HG02588 (cell line): ENCODE measurements at regions not wholly inside any gene's neighbourhood (a gene's known extent, or its start where the extent isn't known, plus 50 kb on each side); places are given as distances from the start of the nearest gene placed in this dataset.
"Not testable (repeated sequence)": the region's sequence is repeated elsewhere in the genome, so short reads cannot be mapped to it uniquely, and the experiment has no call there.

Experiments
- ATAC-seq: cut with Tn5 transposase; IDR thresholded peaks from one replicate; pipeline ENCODE4 v1.9.1; 2021; ENCODE audit warnings: mild to moderate bottlenecking, moderate library complexity; ENCODE audit not compliant: unreplicated experiment

DNA sequence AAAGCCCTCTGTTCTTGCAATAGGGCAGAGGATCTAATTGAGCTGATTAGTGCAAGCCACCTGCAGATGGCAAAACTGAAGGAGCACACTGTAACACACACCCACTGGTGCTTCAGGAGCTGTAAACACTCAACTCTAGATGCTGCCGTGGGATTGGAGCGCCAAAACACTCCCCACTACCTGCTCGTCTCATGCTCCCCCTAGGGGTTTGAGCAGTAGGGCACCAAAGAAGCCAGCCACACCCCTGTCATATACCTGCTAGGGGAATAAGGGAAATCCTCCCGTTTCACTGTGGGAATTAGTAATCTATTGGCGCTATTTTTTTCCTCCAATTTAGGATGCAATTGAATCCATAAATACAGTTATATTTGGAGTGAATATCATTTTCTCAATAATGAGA is 360.2 kb downstream of the GLUD2 start:
- no peak for ATAC-seq

DNA sequence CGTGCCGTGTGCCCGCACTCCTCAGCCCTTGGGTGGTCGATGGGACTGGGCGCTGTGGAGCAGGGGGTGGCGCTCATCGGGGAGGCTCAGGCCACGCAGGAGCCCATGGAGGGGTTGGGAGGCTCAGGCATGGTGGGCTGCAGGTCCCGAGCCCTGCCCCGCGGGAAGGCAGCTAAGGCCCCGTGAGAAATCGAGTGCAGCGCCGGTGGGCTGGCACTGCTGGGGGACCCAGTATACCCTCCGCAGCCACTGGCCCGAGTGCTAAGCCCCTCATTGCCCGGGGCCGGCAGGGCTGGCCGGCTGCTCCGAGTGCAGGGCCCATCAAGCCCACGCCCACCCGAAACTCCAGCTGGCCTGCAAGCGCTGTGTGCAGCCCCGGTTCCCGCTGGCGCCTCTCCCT is 384.1 kb downstream of the GLUD2 start:
- not testable (repeated sequence) for ATAC-seq

DNA sequence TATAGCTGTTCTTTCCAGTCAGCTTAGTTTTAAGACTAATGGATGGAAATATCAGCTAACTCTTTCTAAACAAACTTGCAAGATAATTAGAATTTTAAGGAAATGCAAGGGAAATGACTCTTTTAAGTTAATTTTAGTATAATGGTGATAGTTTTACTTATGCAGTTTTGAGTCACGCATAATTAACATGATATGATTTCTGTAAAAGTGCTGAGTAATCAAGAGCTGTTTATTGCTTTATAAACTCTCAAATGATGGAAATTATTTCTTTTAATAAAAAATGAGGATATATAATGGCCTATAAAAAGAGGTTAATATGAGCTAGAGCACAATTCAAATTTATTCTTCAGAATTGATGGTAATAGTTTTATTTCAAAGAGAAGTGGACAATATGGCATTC is 385.9 kb downstream of the GLUD2 start:
- ATAC-seq: no peak

DNA sequence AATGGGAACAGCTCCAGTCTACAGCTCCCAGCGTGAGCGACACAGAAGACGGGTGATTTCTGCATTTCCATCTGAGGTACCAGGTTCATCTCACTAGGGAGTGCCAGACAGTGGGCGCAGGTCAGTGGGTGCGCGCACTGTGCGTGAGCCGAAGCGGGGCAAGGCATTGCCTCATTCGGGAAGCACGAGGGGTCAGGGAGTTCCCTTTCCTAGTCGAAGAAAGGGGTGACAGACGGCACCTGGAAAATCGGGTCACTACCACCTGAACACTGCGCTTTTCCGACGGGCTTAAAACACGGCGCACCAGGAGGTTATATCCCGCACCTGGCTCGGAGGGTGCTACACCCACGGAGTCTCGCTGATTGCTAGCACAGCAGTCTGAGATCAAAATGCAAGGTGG is 390.3 kb downstream of the GLUD2 start:
- ATAC-seq: not testable (repeated sequence)

DNA sequence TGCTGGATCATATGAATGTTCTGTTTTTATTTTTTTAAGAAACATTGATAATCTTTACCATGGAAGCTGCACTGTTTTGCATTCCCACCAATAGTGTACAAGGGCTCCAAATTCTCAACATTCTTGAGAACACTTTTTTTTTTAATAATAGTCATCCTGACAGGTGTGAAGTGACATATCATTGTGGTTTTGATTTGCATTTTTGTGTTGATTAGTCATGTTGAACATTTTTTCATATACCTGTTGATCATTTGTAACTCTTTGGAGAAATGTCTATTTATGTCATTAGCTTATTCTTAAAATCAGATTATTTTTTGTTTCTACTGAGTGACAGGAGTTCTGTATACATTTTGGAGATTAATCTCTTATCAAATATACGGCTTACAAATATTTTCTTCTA is 408.5 kb downstream of the GLUD2 start:
- ATAC-seq: no peak

DNA sequence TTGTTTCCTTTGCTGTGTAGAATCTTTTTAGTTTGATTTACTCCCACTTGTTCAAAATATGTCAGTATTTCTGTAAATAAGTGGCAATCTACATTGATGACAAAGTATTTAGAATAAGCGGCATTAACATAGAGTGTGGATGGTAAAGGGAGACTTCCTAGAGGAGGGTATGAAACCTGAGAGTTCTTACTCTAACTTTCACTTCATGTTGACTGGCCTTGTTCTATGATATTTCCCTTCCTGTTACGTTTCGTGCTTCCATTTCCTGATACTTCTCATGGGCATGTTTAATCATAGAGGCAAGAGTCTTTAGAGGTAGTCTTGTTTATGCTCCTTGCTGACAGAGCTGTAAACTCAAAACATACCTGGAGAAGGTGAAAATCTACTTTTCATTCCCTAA is 408.9 kb downstream of the GLUD2 start:
- peak; percentile 94 for ATAC-seq

DNA sequence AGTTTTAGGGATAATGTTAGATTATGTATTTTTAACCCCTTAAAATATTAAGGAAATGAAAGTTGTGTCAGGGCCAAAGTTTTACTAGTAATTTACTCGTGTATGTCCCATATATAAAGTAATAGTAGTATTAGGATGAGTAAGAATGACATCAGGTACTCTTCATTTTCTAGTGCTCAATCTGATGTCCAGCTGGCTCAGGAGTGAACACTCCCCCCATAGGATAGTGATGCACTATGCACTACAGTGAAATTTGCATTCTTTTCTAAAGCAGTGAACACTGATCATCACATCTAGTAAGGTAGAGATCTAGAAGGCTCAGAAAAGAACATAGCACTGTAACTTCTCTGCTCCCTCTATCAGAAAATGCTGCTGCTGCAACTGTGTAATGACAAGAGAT is 409.7 kb downstream of the GLUD2 start:
- no peak for ATAC-seq

DNA sequence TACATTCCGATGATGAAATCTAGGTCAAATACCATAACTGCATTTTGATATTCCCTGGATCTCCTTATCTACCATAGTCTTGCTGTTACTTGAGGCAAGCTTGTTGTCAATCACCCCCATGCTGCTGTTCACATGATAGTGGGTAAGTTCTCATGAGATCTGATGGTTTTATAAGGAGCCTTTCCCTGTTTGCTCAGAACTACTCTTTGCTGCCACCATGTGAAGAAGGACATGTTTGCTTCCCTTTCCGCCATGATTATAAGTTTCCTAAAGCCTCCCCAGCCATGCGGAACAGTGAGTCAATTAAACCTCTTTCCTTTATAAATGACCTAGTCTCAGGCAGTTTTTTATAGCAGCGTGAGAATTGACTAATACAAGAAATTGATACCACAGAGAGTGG is 432.0 kb downstream of the GLUD2 start:
- ATAC-seq: no peak

DNA sequence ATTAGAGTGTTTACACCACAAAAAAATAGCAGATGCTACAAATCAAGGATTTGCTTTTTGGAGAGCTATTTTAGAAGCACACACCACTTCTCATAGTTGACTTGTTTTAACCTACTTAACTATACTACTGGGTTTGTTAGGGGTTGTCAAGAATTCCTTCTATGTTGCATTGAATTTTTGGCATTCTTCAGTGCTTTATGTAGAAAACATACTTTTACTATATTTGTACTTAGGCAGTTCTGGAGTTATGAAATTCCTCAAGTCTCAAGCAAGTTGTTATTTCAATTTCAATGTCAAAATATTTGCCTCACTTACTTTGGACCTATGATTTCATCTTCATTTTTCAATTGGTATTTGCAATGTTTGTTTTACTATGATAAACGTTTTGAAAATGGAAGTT is 449.6 kb downstream of the GLUD2 start:
- no peak for ATAC-seq

DNA sequence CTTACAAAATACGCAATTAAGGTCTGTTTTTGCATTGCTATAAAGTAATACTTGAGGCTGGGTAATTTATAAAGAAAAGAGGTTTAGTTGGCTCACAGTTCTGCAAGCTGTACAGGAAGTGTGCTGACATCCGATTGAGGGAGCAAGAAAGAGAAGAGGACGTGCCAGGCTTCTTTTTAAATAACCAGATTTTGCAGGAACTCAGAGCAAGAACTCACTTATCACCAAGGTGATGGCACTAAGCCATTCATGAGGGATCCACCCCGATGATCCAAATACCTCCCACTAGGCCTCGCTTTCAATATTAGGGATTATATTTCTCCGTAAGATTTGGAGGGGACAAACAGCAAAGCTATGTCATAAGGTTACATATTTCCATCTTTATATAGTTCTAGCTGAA is 456.7 kb downstream of the GLUD2 start:
- ATAC-seq: no peak

DNA sequence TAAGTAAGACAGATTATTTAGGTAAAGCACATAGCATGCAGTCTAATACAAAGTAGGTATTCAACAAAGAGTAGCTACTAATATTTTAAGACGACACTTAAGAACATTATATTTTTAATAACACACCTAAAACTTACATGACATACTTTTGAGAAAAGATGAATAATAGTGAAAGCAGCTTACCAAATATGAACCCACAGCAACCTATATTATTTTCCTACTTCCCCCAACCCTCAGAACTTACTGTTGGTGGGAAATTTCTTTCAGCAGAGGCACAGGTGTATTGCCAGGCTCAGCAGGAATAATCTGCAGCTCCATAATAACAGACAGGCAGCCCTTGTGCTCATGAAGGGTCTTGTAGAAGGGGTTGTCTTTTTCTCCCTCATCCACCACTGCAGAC is 498.9 kb downstream of the GLUD2 start:
- no peak for ATAC-seq

DNA sequence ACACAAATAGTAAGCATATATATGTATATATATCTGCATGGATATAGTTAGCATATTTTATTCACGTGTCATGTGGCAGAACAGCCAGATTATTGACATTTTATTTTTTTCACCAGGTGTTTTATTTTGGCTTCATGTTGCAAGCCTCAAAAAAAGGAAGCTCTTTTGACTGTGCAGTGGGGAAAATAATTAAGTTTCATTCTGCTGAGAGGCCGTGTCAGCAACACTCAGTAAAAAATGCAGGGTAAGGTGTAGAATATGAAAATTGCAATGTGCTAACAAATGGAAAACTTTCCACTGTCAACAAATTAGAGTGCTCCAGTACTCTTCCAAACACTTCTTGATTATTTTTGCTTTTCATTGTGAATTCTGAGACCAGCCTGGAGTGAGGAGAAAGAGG is 511.5 kb downstream of the GLUD2 start:
- no peak for ATAC-seq

DNA sequence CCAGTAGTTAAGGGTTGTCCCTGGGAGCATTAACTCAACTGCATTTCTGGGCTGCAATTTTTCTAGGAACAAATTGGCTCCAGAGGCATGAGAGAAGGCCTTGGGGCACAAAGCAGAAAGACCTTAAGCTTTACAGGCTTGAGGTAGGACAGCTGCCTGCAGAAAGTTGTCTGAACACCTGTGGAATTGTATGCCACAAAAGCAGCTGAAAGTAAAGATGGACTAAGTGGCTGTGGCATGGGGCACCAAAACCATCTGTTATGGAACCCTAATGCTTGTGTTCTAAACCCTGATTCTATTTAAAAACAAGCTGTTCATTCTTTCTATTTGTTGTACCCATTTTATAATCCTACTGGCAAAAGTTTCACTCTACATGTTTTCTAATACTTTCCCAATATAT is 515.2 kb downstream of the GLUD2 start:
- no peak for ATAC-seq

DNA sequence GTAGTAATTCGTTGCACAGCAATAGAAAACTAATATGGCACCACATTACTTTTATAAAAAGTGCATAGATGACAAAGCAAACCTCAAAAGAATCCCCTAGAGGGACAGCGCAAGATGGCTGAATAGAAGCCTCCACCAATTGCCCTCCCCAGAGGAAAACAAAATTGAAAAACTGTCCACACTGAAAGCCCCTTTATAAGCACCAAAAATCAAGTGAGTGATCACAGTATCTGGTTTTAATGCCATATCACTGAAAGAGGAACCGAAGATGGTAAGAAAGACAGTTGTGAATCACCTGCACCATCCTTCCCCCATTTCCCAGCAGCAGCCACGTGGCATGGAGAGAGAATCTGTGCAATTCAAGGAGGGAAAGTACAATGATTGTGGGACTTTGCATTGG is 522.2 kb downstream of the GLUD2 start:
- peak; percentile 68 for ATAC-seq

DNA sequence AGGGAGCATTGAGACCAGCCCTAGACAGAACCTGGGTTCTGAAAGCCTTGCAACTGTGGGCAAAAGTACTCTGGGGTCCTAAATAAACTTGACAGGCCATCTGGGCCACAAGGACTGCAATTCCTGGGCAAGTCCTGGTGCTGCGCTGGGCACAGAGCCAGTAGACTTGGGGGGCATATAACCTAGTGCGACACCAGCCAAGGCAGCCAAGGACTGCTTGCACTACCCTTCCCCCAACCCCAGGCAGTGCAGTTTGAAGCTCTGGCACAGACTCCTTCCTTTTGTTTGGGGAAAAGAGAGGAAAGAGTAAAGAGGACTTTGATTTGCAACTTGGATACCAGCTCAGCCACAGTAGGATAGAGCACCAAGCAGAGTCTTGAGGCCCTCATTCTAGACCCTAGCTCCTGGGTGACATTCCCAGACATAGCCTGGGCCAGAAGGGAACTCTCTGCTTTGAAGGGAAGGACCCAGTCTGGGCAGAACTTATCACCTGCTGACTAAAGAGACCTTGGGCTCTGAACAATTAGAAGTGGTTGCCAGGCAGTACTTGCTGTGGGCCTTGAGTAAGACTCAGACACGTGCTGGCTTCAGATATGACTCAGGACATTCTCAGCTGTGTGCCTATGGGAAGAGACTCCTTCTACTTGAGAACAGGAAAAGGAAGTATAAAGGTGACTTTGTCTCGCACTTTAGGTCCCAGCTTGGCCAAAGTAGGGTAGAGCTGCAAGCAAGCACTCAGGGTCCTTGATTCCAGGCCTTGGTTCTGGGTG is 522.8 kb downstream of the GLUD2 start:
- no peak for ATAC-seq

DNA sequence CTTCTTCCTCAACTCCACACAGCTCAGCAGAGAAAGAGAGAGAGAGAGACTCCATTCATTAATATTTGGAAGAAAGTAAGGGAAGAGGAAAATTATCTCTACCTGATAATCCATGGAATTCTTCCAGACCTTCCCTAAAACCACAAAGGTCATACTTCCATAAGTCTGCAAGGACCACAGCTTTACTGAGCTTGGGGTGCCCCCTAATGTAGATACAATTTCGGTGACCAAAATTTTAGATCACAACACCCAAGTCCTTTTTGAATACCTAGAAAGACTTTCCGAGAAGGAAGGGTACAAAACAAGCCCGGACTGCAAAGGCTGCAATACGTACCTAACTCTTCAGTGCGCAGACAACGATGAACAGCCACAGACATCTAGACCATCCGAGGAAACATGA is 523.9 kb downstream of the GLUD2 start:
- no peak for ATAC-seq

DNA sequence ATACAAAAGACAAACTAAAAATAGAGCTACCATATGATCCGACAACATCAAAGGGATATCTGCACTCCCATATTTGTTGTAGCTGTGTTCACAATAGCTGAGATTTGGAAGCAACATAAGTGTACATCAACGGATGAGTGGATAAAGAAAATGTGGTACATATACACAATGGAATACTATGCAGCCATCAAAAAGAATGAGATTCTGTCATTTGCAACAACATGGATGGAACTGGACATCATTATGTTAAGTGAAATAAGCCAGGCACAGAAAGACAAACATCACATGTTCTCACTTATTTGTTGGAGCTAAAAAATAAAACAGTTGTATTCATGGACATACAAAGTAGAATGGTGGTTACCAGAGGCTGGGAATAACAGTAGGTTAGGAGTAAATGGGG is 527.0 kb downstream of the GLUD2 start:
- ATAC-seq: not testable (repeated sequence)

DNA sequence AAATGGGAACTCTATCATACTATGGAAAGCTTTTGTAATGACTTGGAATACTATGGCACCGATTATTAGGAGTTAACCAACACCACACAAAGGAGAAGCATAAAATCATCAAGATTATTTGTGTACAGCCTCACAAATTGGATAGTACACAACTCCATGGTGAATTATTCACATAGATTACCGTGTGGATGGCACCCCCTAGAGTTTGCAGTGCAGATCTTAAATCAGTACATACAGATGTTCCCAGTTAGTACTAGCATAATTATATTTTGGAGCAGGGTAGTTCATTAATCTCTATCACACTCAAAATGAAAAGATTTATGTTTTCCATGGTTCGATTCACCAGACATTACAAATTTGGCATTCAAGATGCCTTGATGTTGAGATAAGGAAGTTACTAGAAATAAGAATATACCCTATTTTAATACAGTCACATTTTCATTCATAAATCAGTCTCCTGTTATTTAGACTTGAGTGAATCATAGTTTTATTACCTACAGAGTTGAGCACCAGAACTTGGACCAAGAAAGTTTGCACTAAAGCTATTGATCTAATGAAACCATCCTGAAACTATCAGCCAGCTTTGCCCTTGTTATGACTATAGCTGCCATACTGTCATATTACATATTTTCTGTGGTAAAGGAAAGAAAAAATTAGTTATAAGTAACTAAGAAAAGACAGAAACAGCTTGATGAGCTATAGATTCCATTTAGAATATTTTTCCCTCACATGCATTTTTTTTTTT is 531.8 kb downstream of the GLUD2 start:
- no peak for ATAC-seq

DNA sequence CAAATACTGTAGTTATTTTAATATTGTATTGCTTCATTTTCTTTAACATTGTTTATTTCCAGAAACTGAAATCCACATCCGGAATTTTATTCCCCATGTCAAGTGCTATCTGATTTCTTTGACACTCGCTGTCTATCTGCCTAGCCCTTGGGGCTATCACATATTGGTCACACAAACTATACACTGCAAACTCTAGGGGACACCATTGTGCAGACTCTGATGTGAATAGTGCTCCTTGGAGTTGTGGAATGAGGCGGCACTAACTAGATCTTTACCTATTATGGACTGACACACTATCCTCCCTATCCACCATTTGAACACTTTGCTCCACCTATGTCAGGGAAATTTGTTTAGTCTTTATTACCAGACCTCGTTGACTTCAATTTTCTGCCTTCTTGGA is 534.5 kb downstream of the GLUD2 start:
- no peak for ATAC-seq

DNA sequence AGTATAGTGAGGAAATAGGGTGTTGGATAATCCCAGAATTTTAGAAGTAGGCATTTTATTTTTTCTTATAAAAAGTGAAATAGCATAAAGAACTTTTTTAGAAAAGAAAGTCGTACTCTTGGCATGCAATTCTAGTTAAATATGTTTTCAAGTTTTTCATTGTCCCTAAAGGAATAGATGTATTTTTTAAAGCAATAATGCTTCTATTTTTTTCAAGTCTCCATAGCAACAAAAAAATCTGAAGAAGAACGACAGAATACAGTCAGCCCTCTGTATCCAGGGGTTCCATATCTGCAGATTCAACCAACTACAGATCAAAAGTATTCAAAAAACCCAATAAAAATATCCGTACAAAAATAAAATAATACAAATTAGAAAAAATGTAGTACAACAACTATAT is 538.2 kb downstream of the GLUD2 start:
- ATAC-seq: no peak

DNA sequence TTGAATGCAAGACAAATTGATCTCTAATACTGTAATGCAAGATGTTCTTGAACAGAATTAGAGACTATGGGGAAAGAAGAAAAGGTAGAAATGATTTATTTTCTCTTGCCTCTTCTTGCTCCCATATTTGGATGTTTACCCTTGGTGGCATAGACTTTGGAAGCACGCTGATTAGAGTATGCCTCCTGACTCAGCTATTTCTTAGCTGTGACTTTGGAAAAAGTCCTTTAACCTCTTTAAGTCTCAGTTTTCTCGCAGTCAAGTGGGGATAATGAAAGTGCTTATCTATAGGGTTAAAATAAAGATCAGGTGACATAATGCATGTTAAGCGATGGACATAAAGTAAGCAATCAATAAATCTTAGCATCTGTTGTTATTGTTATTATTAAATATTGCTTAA is 545.5 kb downstream of the GLUD2 start:
- ATAC-seq: no peak

DNA sequence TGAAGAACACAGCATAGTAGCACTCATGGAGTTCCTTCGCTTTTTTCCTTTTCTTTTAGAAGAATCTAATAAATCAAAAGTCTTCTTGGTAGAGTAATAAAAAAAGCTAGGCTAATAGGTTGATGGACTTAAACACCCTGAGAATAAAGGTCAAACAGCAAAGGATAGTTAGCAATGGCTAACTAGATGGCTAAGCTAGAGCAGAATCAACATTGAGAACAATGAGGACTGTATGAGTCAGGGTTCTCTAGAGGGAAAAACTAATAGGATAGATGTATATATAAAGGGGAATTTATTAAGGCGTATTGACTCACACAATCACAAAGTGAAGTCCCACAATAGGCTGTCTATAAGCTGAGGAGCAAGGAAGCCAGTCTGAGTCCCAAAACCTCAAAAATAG is 550.9 kb downstream of the GLUD2 start:
- ATAC-seq: no peak

DNA sequence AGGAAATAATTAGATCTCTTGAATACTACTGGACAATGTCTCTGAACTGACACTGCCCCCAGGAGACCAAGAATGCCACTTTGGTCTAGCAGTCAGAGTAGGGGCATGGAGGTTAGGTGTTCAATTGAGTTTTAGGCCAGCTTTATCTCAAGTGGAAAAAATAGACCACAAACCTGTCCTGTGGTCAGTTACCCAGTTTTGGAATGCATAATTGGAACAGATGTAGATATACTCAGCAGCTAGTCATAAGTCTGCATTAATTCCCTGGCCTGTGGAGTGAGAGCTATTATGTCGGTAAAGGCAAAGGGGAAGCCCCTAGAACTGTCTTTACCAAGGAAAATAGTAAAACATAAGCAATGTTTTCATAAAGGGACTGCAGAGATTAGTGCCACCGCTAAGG is 587.7 kb downstream of the GLUD2 start:
- no peak for ATAC-seq
